ENCODE measurements at regions not wholly inside any gene's neighbourhood (a gene's known extent, or its start where the extent isn't known, plus 50 kb on each side); places are given as distances from the start of the nearest gene placed in this dataset.

GRCh38 chr11:71305451-71306125 lies 53.2 kb upstream of the SHANK2 start:
- H2AFZ ChIP-seq (ENCODE audit: low read depth) = no peak overlapping the region
- no peaks in the 10 kb centered on the region for H3K79me2 ChIP-seq (ENCODE audit: insufficient read depth)
- no peaks in the 10 kb centered on the region for H3K4me1 ChIP-seq (ENCODE audit: control insufficient read depth in 1 of 2, insufficient read depth in 2 of 2, low read depth in 1 of 2, low read length in 1 of 2)
- H3K9me2 ChIP-seq = no peaks in the 10 kb centered on the region
- no peak overlapping the region for H3K4me3 ChIP-seq (ENCODE audit: low read depth in 2 of 2, low read length in 1 of 2)
- DNase-seq = no peak
- POLR2A ChIA-PET = no interaction called here
- H3K27me3 ChIP-seq (ENCODE audit: insufficient read depth) = no peaks in the 10 kb centered on the region
- no peak overlapping the region for H3K9ac ChIP-seq
- whole genome bisulfite sequencing (ENCODE audit: low lambda C conversion rate) = 51% methylated on average over 15 of the region's 18 CpGs
- no peaks in the 10 kb centered on the region for H4K20me1 ChIP-seq (ENCODE audit: insufficient read depth)
- no peaks in the 10 kb centered on the region for H3K36me3 ChIP-seq (replicated peaks in 1 of 2; ENCODE audit: control insufficient read depth in 1 of 2, insufficient read depth in 2 of 2, low read length in 1 of 2)
- CTCF ChIA-PET = no interaction called here
- no peak overlapping the region for H3K4me2 ChIP-seq
- TF ChIP-seq CHD2 (IDR thresholded peaks at IDR 0.05; ENCODE audit: low read length, partially characterized antibody) (no peak), TCF12 (IDR thresholded peaks at IDR 0.05) (no peak), CTCF (IDR thresholded peaks at IDR 0.05) (no peak), JUND (IDR thresholded peaks at IDR 0.05) (no peak), RCOR1 (IDR thresholded peaks at IDR 0.05; ENCODE audit: low read length) (no peak), FOSL2 (IDR thresholded peaks at IDR 0.05; ENCODE audit: borderline replicate concordance, low read depth) (no peak), FOXJ3 (CRISPR knock-in tag; IDR thresholded peaks at IDR 0.05) (no peak), SIN3A (IDR thresholded peaks at IDR 0.05; ENCODE audit: borderline replicate concordance, low read depth, low read length) (no peak), IRF3 (IDR thresholded peaks at IDR 0.05; ENCODE audit: low read depth, low read length) (no peak), PBX3 (IDR thresholded peaks at IDR 0.05) (no peak)
- H3K9me3 ChIP-seq = no peaks in the 10 kb centered on the region
- no peaks in the 10 kb centered on the region for H3F3A ChIP-seq (replicated peaks; ENCODE audit: insufficient read depth)
- H3K27ac ChIP-seq (ENCODE audit: low read depth in 2 of 2, low read length in 1 of 2) = no peak overlapping the region

GRCh38 chr11:71305041-71305440 lies 52.7 kb upstream of the SHANK2 start:
- no peaks in the 10 kb centered on the region for H3K79me2 ChIP-seq (ENCODE audit: insufficient read depth)
- H2AFZ ChIP-seq (ENCODE audit: low read depth) = no peak overlapping the region
- TF ChIP-seq MEF2A (IDR thresholded peaks at IDR 0.05; ENCODE audit: borderline replicate concordance, low read depth) (no peak), JUND (IDR thresholded peaks at IDR 0.05) (no peak), SIN3A (IDR thresholded peaks at IDR 0.05; ENCODE audit: borderline replicate concordance, low read depth, low read length) (no peak), IRF3 (IDR thresholded peaks at IDR 0.05; ENCODE audit: low read depth, low read length) (no peak), RAD21 (IDR thresholded peaks at IDR 0.05; ENCODE audit: low read length) (no peak)
- H3K27ac ChIP-seq (ENCODE audit: low read depth in 2 of 2, low read length in 1 of 2) = no peak overlapping the region
- no peaks in the 10 kb centered on the region for H3K27me3 ChIP-seq (ENCODE audit: insufficient read depth)
- H3K4me3 ChIP-seq (ENCODE audit: low read depth in 2 of 2, low read length in 1 of 2) = no peak overlapping the region
- no peaks in the 10 kb centered on the region for H3K9me2 ChIP-seq
- no peak for DNase-seq
- H3K4me1 ChIP-seq (ENCODE audit: control insufficient read depth in 1 of 2, insufficient read depth in 2 of 2, low read depth in 1 of 2, low read length in 1 of 2) = no peaks in the 10 kb centered on the region
- CTCF ChIA-PET = no interaction called here
- no peaks in the 10 kb centered on the region for H3K9me3 ChIP-seq
- 62% methylated on average over 6 of the region's 7 CpGs for WGBS (ENCODE audit: low lambda C conversion rate)
- no peaks in the 10 kb centered on the region for H3K36me3 ChIP-seq (replicated peaks in 1 of 2; ENCODE audit: control insufficient read depth in 1 of 2, insufficient read depth in 2 of 2, low read length in 1 of 2)
- POLR2A ChIA-PET = no interaction called here
- no peak overlapping the region for H3K9ac ChIP-seq
- H3K4me2 ChIP-seq = no peak overlapping the region
- H3F3A ChIP-seq (replicated peaks; ENCODE audit: insufficient read depth) = no peaks in the 10 kb centered on the region
- H4K20me1 ChIP-seq (ENCODE audit: insufficient read depth) = no peaks in the 10 kb centered on the region

Measured in SK-N-SH (cell line).